T-helper 2 cell treated with Interferon-gamma antibody and Interleukin-4, amounts not matched to agents 5 μg/mL and 100 μg/mL, for 36 hours (primary cell): ENCODE measurements at regions not wholly inside any gene's neighbourhood (a gene's known extent, or its start where the extent isn't known, plus 50 kb on each side); places are given as distances from the start of the nearest gene placed in this dataset.

Experiments used
- DNase-seq: peaks from one replicate; pipeline ENCODE4 v3.0.0; 2021; ENCODE audit warnings: low spot score
- H3K27ac Mint-ChIP-seq: one replicate; pipeline ENCODE4 v1.8.0; 2021; ENCODE audit warnings: mild to moderate bottlenecking, mixed read lengths
- H3K27me3 Mint-ChIP-seq: one replicate; pipeline ENCODE4 v1.8.0; 2021; ENCODE audit warnings: low read depth, mixed read lengths
- H3K36me3 Mint-ChIP-seq: one replicate; pipeline ENCODE4 v1.8.0; 2021; ENCODE audit warnings: low read depth, mixed read lengths
- H3K4me1 Mint-ChIP-seq: one replicate; pipeline ENCODE4 v1.8.0; 2021; ENCODE audit warnings: low read depth, mixed read lengths
- H3K4me3 Mint-ChIP-seq: one replicate; pipeline ENCODE4 v1.8.0; 2022; ENCODE audit warnings: mild to moderate bottlenecking, moderate library complexity, mixed read lengths
- H3K9me3 Mint-ChIP-seq: one replicate; pipeline ENCODE4 v1.8.0; 2021; ENCODE audit warnings: mixed read lengths

GRCh38 chr3:180092889-180093288, 56.2 kb upstream of the PEX5L start:
- Mint-ChIP-seq H3K4me1 (no peaks in the 10 kb centered on the region), H3K27me3 (no peaks in the 10 kb centered on the region), H3K4me3 (no peak overlapping the region), H3K27ac (no peak overlapping the region), H3K36me3 (no peaks in the 10 kb centered on the region), H3K9me3 (no peaks in the 10 kb centered on the region)
- DNase-seq: no peak

GRCh38 chr3:180093535-180093934, 56.8 kb upstream of the PEX5L start:
- H3K4me1 Mint-ChIP-seq: no peaks in the 10 kb centered on the region
- H3K36me3 Mint-ChIP-seq: no peaks in the 10 kb centered on the region
- H3K27ac Mint-ChIP-seq: no peak overlapping the region
- no peaks in the 10 kb centered on the region for H3K27me3 Mint-ChIP-seq
- H3K4me3 Mint-ChIP-seq: no peak overlapping the region
- no peak for DNase-seq
- no peaks in the 10 kb centered on the region for H3K9me3 Mint-ChIP-seq

GRCh38 chr3:180097626-180098025, 60.9 kb upstream of the PEX5L start:
- H3K9me3 Mint-ChIP-seq: no peaks in the 10 kb centered on the region
- H3K4me3 Mint-ChIP-seq: no peak overlapping the region
- no peaks in the 10 kb centered on the region for H3K4me1 Mint-ChIP-seq
- H3K27ac Mint-ChIP-seq: no peak overlapping the region
- no peaks in the 10 kb centered on the region for H3K27me3 Mint-ChIP-seq
- DNase-seq: no peak
- no peaks in the 10 kb centered on the region for H3K36me3 Mint-ChIP-seq

- Mint-ChIP-seq H3K4me1 (no peaks in the 10 kb centered on the region), H3K27me3 (no peaks in the 10 kb centered on the region), H3K36me3 (no peaks in the 10 kb centered on the region), H3K27ac (no peak overlapping the region), H3K4me3 (no peak overlapping the region), H3K9me3 (no peaks in the 10 kb centered on the region)
- DNase-seq: no peak
Observed at GRCh38 chr3:180102134-180102533, 65.4 kb upstream of the PEX5L start.

- Mint-ChIP-seq H3K27ac (no peak overlapping the region), H3K36me3 (no peaks in the 10 kb centered on the region), H3K4me1 (no peaks in the 10 kb centered on the region), H3K27me3 (no peaks in the 10 kb centered on the region), H3K9me3 (no peaks in the 10 kb centered on the region), H3K4me3 (no peak overlapping the region)
- DNase-seq: no peak
Observed at GRCh38 chr3:180102604-180103003, 65.9 kb upstream of the PEX5L start.

GRCh38 chr3:180116203-180116602, 79.5 kb upstream of the PEX5L start:
- DNase-seq: no peak
- H3K27ac Mint-ChIP-seq: no peak overlapping the region
- no peaks in the 10 kb centered on the region for H3K27me3 Mint-ChIP-seq
- no peak overlapping the region for H3K4me3 Mint-ChIP-seq
- no peaks in the 10 kb centered on the region for H3K36me3 Mint-ChIP-seq
- H3K9me3 Mint-ChIP-seq: no peaks in the 10 kb centered on the region
- H3K4me1 Mint-ChIP-seq: no peaks in the 10 kb centered on the region

GRCh38 chr3:180116658-180117057, 79.9 kb upstream of the PEX5L start:
- no peak for DNase-seq
- Mint-ChIP-seq H3K4me3 (no peak overlapping the region), H3K4me1 (no peaks in the 10 kb centered on the region), H3K36me3 (no peaks in the 10 kb centered on the region), H3K9me3 (no peaks in the 10 kb centered on the region), H3K27ac (no peak overlapping the region), H3K27me3 (no peaks in the 10 kb centered on the region)

- no peak for DNase-seq
- Mint-ChIP-seq H3K27ac (no peak overlapping the region), H3K4me1 (no peaks in the 10 kb centered on the region), H3K4me3 (no peak overlapping the region), H3K36me3 (no peaks in the 10 kb centered on the region), H3K27me3 (no peaks in the 10 kb centered on the region), H3K9me3 (no peaks in the 10 kb centered on the region)
Observed at GRCh38 chr3:180117381-180118163, 80.8 kb upstream of the PEX5L start.

GRCh38 chr3:180119567-180119966, 82.8 kb upstream of the PEX5L start:
- Mint-ChIP-seq H3K36me3 (no peaks in the 10 kb centered on the region), H3K4me3 (no peak overlapping the region), H3K27ac (no peak overlapping the region), H3K4me1 (no peaks in the 10 kb centered on the region), H3K9me3 (no peaks in the 10 kb centered on the region), H3K27me3 (no peaks in the 10 kb centered on the region)
- DNase-seq: no peak

GRCh38 chr3:180123928-180124327, 87.2 kb upstream of the PEX5L start:
- H3K27ac Mint-ChIP-seq: no peak overlapping the region
- H3K27me3 Mint-ChIP-seq: no peaks in the 10 kb centered on the region
- H3K36me3 Mint-ChIP-seq: no peaks in the 10 kb centered on the region
- no peak overlapping the region for H3K4me3 Mint-ChIP-seq
- peaks cover 3% of the 10 kb centered on the region for H3K9me3 Mint-ChIP-seq
- H3K4me1 Mint-ChIP-seq: no peaks in the 10 kb centered on the region
- DNase-seq: no peak

GRCh38 chr3:180131169-180131568, 94.4 kb upstream of the PEX5L start:
- H3K4me3 Mint-ChIP-seq: no peak overlapping the region
- H3K27me3 Mint-ChIP-seq: no peaks in the 10 kb centered on the region
- H3K9me3 Mint-ChIP-seq: peaks cover 3% of the 10 kb centered on the region
- no peak for DNase-seq
- no peaks in the 10 kb centered on the region for H3K4me1 Mint-ChIP-seq
- no peaks in the 10 kb centered on the region for H3K36me3 Mint-ChIP-seq
- H3K27ac Mint-ChIP-seq: no peak overlapping the region

- peaks cover 4% of the 10 kb centered on the region for H3K9me3 Mint-ChIP-seq
- H3K27ac Mint-ChIP-seq: no peak overlapping the region
- no peak for DNase-seq
- no peaks in the 10 kb centered on the region for H3K27me3 Mint-ChIP-seq
- H3K4me1 Mint-ChIP-seq: no peaks in the 10 kb centered on the region
- H3K4me3 Mint-ChIP-seq: no peak overlapping the region
- H3K36me3 Mint-ChIP-seq: no peaks in the 10 kb centered on the region
Observed at GRCh38 chr3:180135101-180135500, 98.4 kb upstream of the PEX5L start.

GRCh38 chr3:180138871-180139270, 102.1 kb upstream of the PEX5L start:
- DNase-seq: no peak
- Mint-ChIP-seq H3K27ac (no peak overlapping the region), H3K9me3 (peaks cover 4% of the 10 kb centered on the region), H3K4me1 (no peaks in the 10 kb centered on the region), H3K27me3 (no peaks in the 10 kb centered on the region), H3K36me3 (no peaks in the 10 kb centered on the region), H3K4me3 (no peak overlapping the region)

- no peak overlapping the region for H3K4me3 Mint-ChIP-seq
- H3K4me1 Mint-ChIP-seq: no peaks in the 10 kb centered on the region
- DNase-seq: no peak
- no peaks in the 10 kb centered on the region for H3K27me3 Mint-ChIP-seq
- H3K9me3 Mint-ChIP-seq: peaks cover 4% of the 10 kb centered on the region
- no peaks in the 10 kb centered on the region for H3K36me3 Mint-ChIP-seq
- H3K27ac Mint-ChIP-seq: no peak overlapping the region
Observed at GRCh38 chr3:180142041-180142440, 105.3 kb upstream of the PEX5L start.

GRCh38 chr3:180142472-180142871, 105.7 kb upstream of the PEX5L start:
- no peaks in the 10 kb centered on the region for H3K4me1 Mint-ChIP-seq
- no peak for DNase-seq
- no peak overlapping the region for H3K27ac Mint-ChIP-seq
- no peaks in the 10 kb centered on the region for H3K36me3 Mint-ChIP-seq
- no peak overlapping the region for H3K4me3 Mint-ChIP-seq
- H3K27me3 Mint-ChIP-seq: no peaks in the 10 kb centered on the region
- peaks cover 4% of the 10 kb centered on the region for H3K9me3 Mint-ChIP-seq
